GM12878 (cell line): ENCODE measurements at regions not wholly inside any gene's neighbourhood (a gene's known extent, or its start where the extent isn't known, plus 50 kb on each side); places are given as distances from the start of the nearest gene placed in this dataset.

Experiments used
- CTCF ChIP-seq, 3 experiments: IDR thresholded peaks in 2 of 3; conservative IDR thresholded peaks in 1 of 3; 2 replicates each; pipeline ENCODE4 v1.5.1; 2011; ENCODE audit warnings: low read depth in 3 of 3, low read length in 3 of 3, mild to moderate bottlenecking in 3 of 3, control low read depth in 2 of 3, moderate library complexity in 2 of 3, inconsistent platforms in 1 of 3, mixed read lengths in 1 of 3; ENCODE audit not compliant: control insufficient read depth in 2 of 3, insufficient read depth in 1 of 3; ENCODE audit errors: extremely low read depth in 1 of 3
- EP300 ChIP-seq, 2 experiments: fragments of 150-350 bp in 1 of 2; IDR thresholded peaks; 2 replicates each; pipeline ENCODE4 v1.6.1; 2011 to 2012; ENCODE audit warnings: low read depth in 2 of 2, low read length in 2 of 2, borderline replicate concordance in 1 of 2, improper control_type of control experiment in 1 of 2, inconsistent platforms in 1 of 2; ENCODE audit not compliant: control insufficient read depth in 1 of 2
- FOS ChIP-seq: IDR thresholded peaks from 3 replicates; pipeline ENCODE4 v1.6.1; 2011; ENCODE audit warnings: borderline replicate concordance; ENCODE audit not compliant: insufficient read length; ENCODE audit errors: extremely low read depth
- GABPA ChIP-seq: IDR thresholded peaks from 2 replicates; pipeline ENCODE4 v1.6.1; 2014; ENCODE audit warnings: antibody characterized with exemption, low read depth, mild to moderate bottlenecking, inconsistent platforms
- JUNB ChIP-seq: IDR thresholded peaks from 2 replicates; pipeline ENCODE4 v1.6.1; 2016; ENCODE audit warnings: antibody characterized with exemption, mild to moderate bottlenecking
- KAT2A ChIP-seq: conservative IDR thresholded peaks from 2 replicates; pipeline ENCODE4 v1.6.1; 2011; ENCODE audit warnings: low read depth, low read length; ENCODE audit not compliant: control insufficient read depth
- KDM1A ChIP-seq: fragments of 200-600 bp; sonication (generic); IDR thresholded peaks from 2 replicates; pipeline ENCODE4 v1.6.1; 2016; ENCODE audit warnings: borderline replicate concordance
- MLLT1 ChIP-seq: fragments of 450-650 bp; IDR thresholded peaks from 2 replicates; pipeline ENCODE4 v1.6.1; 2016; ENCODE audit warnings: mild to moderate bottlenecking
- MXI1 ChIP-seq: fragments of 150-350 bp; IDR thresholded peaks from 2 replicates; pipeline ENCODE4 v1.6.1; 2011; ENCODE audit warnings: low read depth, mild to moderate bottlenecking, inconsistent platforms, low read length, improper control_type of control experiment
- NFYB ChIP-seq: IDR thresholded peaks from 2 replicates; pipeline ENCODE4 v1.6.1; 2011; ENCODE audit warnings: low read depth, mild to moderate bottlenecking, low read length, improper control_type of control experiment, moderate library complexity; ENCODE audit not compliant: insufficient read depth
- POLR2A ChIP-seq: IDR thresholded peaks from 2 replicates; pipeline ENCODE4 v1.6.1; 2011; ENCODE audit warnings: low read depth, mild to moderate bottlenecking, low read length
- TAF1 ChIP-seq: IDR thresholded peaks from 2 replicates; pipeline ENCODE4 v1.6.1; 2011; ENCODE audit warnings: mild to moderate bottlenecking, low read depth, low read length, borderline replicate concordance
- YBX1 ChIP-seq: fragments of 450-650 bp; IDR thresholded peaks from 2 replicates; pipeline ENCODE4 v1.6.1; 2016; ENCODE audit warnings: antibody characterized with exemption
- TF ChIP-seq, protein P1 (sequence below): IDR thresholded peaks from 2 replicates; pipeline ENCODE4 v1.6.1; 2011; ENCODE audit warnings: low read depth, low read length, improper control_type of control experiment, borderline replicate concordance

DNA sequence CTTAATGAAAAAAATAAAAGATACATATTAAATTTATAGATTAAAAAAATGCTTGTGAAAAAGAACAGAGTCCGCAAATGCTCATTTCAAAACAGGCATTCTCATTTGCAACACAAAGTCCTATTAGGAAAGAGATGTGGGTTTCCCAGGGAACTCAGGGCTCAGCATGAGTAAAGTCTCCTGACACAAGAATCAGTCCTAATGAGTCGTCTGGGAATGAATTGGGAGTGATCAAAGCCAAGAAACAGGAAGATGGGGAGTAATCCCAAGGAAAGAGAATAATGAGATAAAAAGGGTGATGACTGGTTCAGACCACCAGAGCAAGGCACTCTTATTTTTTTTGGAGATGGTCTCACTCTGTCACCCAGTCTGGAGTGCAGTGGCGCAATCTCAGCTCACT, 443.7 kb downstream of the NR2F2 start:
- TF ChIP-seq YBX1 = no peak
- TF ChIP-seq GABPA = no peak
- TF ChIP-seq TAF1 = no peak
- no peak for TF ChIP-seq KDM1A
- no peak for TF ChIP-seq MXI1
- TF ChIP-seq MLLT1 = no peak
- no peak for TF ChIP-seq CTCF (IDR thresholded peaks at IDR 0.05 in 2 of 3, conservative IDR thresholded peaks at IDR 0.05 in 1 of 3; ENCODE audit: control insufficient read depth in 2 of 3, extremely low read depth in 1 of 3, insufficient read depth in 1 of 3, low read depth in 3 of 3, low read length in 3 of 3)
- TF ChIP-seq, protein P1, sequence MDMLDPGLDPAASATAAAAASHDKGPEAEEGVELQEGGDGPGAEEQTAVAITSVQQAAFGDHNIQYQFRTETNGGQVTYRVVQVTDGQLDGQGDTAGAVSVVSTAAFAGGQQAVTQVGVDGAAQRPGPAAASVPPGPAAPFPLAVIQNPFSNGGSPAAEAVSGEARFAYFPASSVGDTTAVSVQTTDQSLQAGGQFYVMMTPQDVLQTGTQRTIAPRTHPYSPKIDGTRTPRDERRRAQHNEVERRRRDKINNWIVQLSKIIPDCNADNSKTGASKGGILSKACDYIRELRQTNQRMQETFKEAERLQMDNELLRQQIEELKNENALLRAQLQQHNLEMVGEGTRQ = no peak
- TF ChIP-seq KAT2A = no peak
- no peak for TF ChIP-seq NFYB
- no peak for TF ChIP-seq EP300 (IDR thresholded peaks at IDR 0.05; ENCODE audit: borderline replicate concordance in 1 of 2, control insufficient read depth in 1 of 2, low read depth in 2 of 2, low read length in 2 of 2)
- no peak for TF ChIP-seq POLR2A
- TF ChIP-seq FOS = no peak
- no peak for TF ChIP-seq JUNB
